HCT116 (cell line): ENCODE measurements at regions not wholly inside any gene's neighbourhood (a gene's known extent, or its start where the extent isn't known, plus 50 kb on each side); places are given as distances from the start of the nearest gene placed in this dataset.

Source experiments
- CEBPB ChIP-seq: IDR thresholded peaks from 2 replicates; pipeline ENCODE4 v1.6.1; 2012; ENCODE audit warnings: low read depth
- CTCF ChIP-seq, 3 experiments: fragments of 200-600 bp in 1 of 3; sonication (generic) in 1 of 3; IDR thresholded peaks in 2 of 3; conservative IDR thresholded peaks in 1 of 3; 2 replicates each; pipeline ENCODE4 v1.5.1; 2012 to 2017; ENCODE audit warnings: low read depth in 2 of 3, low read length in 2 of 3, antibody characterized with exemption in 1 of 3, borderline replicate concordance in 1 of 3, control low read depth in 1 of 3, mild to moderate bottlenecking in 1 of 3, mixed read lengths in 1 of 3, mixed run types in 1 of 3, moderate library complexity in 1 of 3; ENCODE audit not compliant: insufficient read depth in 1 of 3
- EZH2 ChIP-seq: fragments of 200-600 bp; sonication (generic); IDR thresholded peaks from 2 replicates; pipeline ENCODE4 v1.6.1; 2017; ENCODE audit warnings: antibody characterized with exemption, mixed run types
- JUND ChIP-seq: IDR thresholded peaks from 2 replicates; pipeline ENCODE4 v1.6.1; 2012
- POLR2A ChIP-seq: IDR thresholded peaks from 2 replicates; pipeline ENCODE4 v1.7.0; 2011; ENCODE audit warnings: borderline replicate concordance; ENCODE audit not compliant: insufficient read depth, insufficient read length; ENCODE audit errors: extremely low read depth
- ZBTB33 ChIP-seq: IDR thresholded peaks from 2 replicates; pipeline ENCODE4 v1.6.1; 2011; ENCODE audit warnings: mild to moderate bottlenecking, low read length, moderate library complexity; ENCODE audit not compliant: insufficient replicate concordance; ENCODE audit errors: extremely low read depth

DNA sequence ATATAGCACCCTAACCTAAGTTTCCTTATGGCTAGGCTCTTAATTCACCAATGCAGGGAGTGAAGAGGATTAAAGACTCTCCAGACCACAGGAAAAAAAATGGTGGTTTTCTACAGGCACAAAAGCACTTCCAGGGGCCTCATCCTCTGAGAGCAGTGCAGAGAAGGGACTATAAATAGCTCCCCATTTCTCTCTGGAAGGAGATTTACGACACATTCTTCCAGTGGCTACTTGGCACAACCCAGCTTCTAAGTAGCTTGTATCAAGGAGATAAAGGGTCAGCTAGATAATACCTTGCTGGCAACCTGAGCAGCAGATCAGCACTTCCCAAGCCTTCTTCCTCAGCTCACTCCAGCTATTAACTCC, 73.5 kb downstream of the CRPPA start:
- TF ChIP-seq JUND (no peak), CTCF (IDR thresholded peaks at IDR 0.05 in 2 of 3, conservative IDR thresholded peaks at IDR 0.05 in 1 of 3; ENCODE audit: borderline replicate concordance in 1 of 3, insufficient read depth in 1 of 3, low read depth in 2 of 3, low read length in 2 of 3) (no peak), POLR2A (no peak), EZH2 (no peak), ZBTB33 (no peak), CEBPB (no peak)
